ENCODE measurements at regions not wholly inside any gene's neighbourhood (a gene's known extent, or its start where the extent isn't known, plus 50 kb on each side); places are given as distances from the start of the nearest gene placed in this dataset.

GRCh38 chr4:24015782-24016181 lies 125.9 kb upstream of the PPARGC1A start:
- DNase-seq (ENCODE audit: low spot score) (no peak), ATAC-seq (peak; percentile 90)

GRCh38 chr4:24013668-24014422 lies 124.0 kb upstream of the PPARGC1A start:
- DNase-seq (ENCODE audit: low spot score) = no peak
- ATAC-seq = peak; percentile 76

- ATAC-seq = no peak
Observed at GRCh38 chr4:24010994-24011393, 121.1 kb upstream of the PPARGC1A start.

GRCh38 chr4:24010573-24010972 lies 120.7 kb upstream of the PPARGC1A start:
- DNase-seq (ENCODE audit: low spot score) (no peak), ATAC-seq (no peak)

More at GRCh38 chr4:24010994-24011393, 121.1 kb upstream of the PPARGC1A start:
- no peak for DNase-seq (ENCODE audit: low spot score)

GRCh38 chr4:24007860-24008261 lies 118.0 kb upstream of the PPARGC1A start:
- DNase-seq (ENCODE audit: low spot score) (peak; percentile 80), ATAC-seq (peak; percentile 99)

GRCh38 chr4:24006269-24006668 lies 116.4 kb upstream of the PPARGC1A start:
- no peak for DNase-seq (ENCODE audit: low spot score)
- ATAC-seq = no peak

GRCh38 chr4:24003926-24004325 lies 114.1 kb upstream of the PPARGC1A start:
- ATAC-seq (no peak), DNase-seq (ENCODE audit: low spot score) (no peak)

- no peak for ATAC-seq
- no peak for DNase-seq (ENCODE audit: low spot score)
Observed at GRCh38 chr4:24003496-24003895, 113.6 kb upstream of the PPARGC1A start.

GRCh38 chr4:24002330-24002966 lies 112.6 kb upstream of the PPARGC1A start:
- ATAC-seq (no peak), DNase-seq (ENCODE audit: low spot score) (no peak)

- DNase-seq (ENCODE audit: low spot score) (no peak), ATAC-seq (no peak)
Observed at GRCh38 chr4:24001486-24002329, 111.9 kb upstream of the PPARGC1A start.

- DNase-seq (ENCODE audit: low spot score) (no peak), ATAC-seq (no peak)
Observed at GRCh38 chr4:24000470-24000831, 110.6 kb upstream of the PPARGC1A start.

GRCh38 chr4:23999714-24000469 lies 110.0 kb upstream of the PPARGC1A start:
- no peak for DNase-seq (ENCODE audit: low spot score)
- no peak for ATAC-seq

- ATAC-seq (no peak), DNase-seq (ENCODE audit: low spot score) (no peak)
Observed at GRCh38 chr4:23993373-23993772, 103.5 kb upstream of the PPARGC1A start.

- ATAC-seq (no peak), DNase-seq (ENCODE audit: low spot score) (no peak)
Observed at GRCh38 chr4:23991444-23991843, 101.6 kb upstream of the PPARGC1A start.

GRCh38 chr4:23986270-23986669 lies 96.4 kb upstream of the PPARGC1A start:
- DNase-seq (ENCODE audit: low spot score) = no peak
- no peak for ATAC-seq

GRCh38 chr4:23981328-23981727 lies 91.5 kb upstream of the PPARGC1A start:
- ATAC-seq (no peak), DNase-seq (ENCODE audit: low spot score) (no peak)

GRCh38 chr4:23979534-23979933 lies 89.7 kb upstream of the PPARGC1A start:
- ATAC-seq = no peak
- no peak for DNase-seq (ENCODE audit: low spot score)

GRCh38 chr4:23978002-23978401 lies 88.2 kb upstream of the PPARGC1A start:
- ATAC-seq (no peak), DNase-seq (ENCODE audit: low spot score) (no peak)

- no peak for ATAC-seq
- no peak for DNase-seq (ENCODE audit: low spot score)
Observed at GRCh38 chr4:23976423-23976822, 86.6 kb upstream of the PPARGC1A start.

GRCh38 chr4:23973308-23973855 lies 83.5 kb upstream of the PPARGC1A start:
- DNase-seq (ENCODE audit: low spot score) (no peak), ATAC-seq (no peak)

GRCh38 chr4:23972805-23973204 lies 83.0 kb upstream of the PPARGC1A start:
- DNase-seq (ENCODE audit: low spot score) = no peak
- ATAC-seq = no peak
